Astrocyte of the cerebellum (primary cell): ENCODE measurements at regions not wholly inside any gene's neighbourhood (a gene's known extent, or its start where the extent isn't known, plus 50 kb on each side); places are given as distances from the start of the nearest gene placed in this dataset.

Experiments
- DNase-seq: peaks from one replicate; pipeline ENCODE4 v3.0.0-alpha.2; 2011; ENCODE audit warnings: low read depth
- H3K4me3 ChIP-seq: 2 replicates; pipeline ENCODE4 v1.5.1; 2011; ENCODE audit warnings: mild to moderate bottlenecking, low read depth, low read length, moderate library complexity
- CTCF ChIP-seq: IDR thresholded peaks from 2 replicates; pipeline ENCODE4 v1.5.1; 2012; ENCODE audit warnings: low read length, low read depth, moderate library complexity, mild to moderate bottlenecking; ENCODE audit errors: missing control alignments
- in situ Hi-C: cut with HindIII; loops from 2 replicates; pipeline ENCODE4 v1.10.0; 2017; ENCODE audit warnings: low sequenced_read_pairs

DNA sequence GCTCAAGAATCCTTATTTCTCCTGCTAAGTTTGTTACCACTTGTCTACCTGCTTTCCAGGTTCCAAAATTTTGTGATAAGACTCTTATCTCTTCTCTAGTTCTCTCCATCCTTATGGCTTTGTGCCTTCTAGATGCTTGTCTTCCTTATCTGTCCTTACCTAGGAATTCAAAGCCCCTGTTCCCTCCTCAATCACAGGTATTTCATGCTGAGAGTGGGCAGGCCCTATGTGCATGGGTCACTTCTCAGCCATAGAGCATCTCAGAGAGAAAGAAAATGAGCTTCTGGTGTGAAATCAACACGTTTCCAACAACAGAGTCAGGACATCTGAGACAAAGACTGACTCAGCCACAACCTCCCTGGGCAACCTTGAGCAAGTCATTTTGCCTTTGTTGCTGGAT lies 214.1 kb upstream of the TLE3 start:
- TF ChIP-seq CTCF = no peak
- no peak overlapping the region for H3K4me3 ChIP-seq
- in situ Hi-C loops = no loop called here
- no peak for DNase-seq

GRCh38 chr15:70309716-70310115 lies 212.0 kb upstream of the TLE3 start:
- DNase-seq = no peak
- no peak overlapping the region for H3K4me3 ChIP-seq
- in situ Hi-C loops = no loop called here
- no peak for TF ChIP-seq CTCF

GRCh38 chr15:70308735-70309434 lies 211.2 kb upstream of the TLE3 start:
- in situ Hi-C loops = no loop called here
- H3K4me3 ChIP-seq = no peak overlapping the region
- TF ChIP-seq CTCF = no peak
- no peak for DNase-seq

- no peak overlapping the region for H3K4me3 ChIP-seq
- in situ Hi-C loops = no loop called here
- no peak for DNase-seq
- no peak for TF ChIP-seq CTCF
Observed at GRCh38 chr15:70308011-70308734, 210.5 kb upstream of the TLE3 start.

DNA sequence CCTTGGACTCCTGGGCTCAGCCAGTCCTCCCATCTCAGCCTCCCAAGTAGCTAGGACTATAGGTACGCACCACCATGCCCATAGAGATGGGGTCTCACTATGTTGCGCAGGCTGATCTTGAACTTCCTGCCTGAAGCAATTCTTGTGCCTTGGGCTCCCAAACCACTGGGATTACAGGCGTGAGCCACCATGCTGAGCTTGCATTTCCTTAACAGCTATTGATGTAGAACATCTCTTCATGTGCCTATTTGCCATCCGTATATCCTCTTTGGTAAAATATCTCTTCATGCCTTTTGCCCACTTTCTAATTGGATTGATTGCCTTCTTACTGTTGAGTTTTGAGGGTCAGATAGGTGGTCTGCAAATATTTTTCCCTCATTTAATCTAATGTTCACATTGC lies 208.9 kb upstream of the TLE3 start:
- TF ChIP-seq CTCF = no peak
- H3K4me3 ChIP-seq = no peak overlapping the region
- in situ Hi-C loops = no loop called here
- DNase-seq = no peak

GRCh38 chr15:70306081-70306480 lies 208.4 kb upstream of the TLE3 start:
- TF ChIP-seq CTCF = no peak
- DNase-seq = no peak
- no peak overlapping the region for H3K4me3 ChIP-seq
- in situ Hi-C loops = no loop called here
